Lower leg skin (tissue), 4 donors: ENCODE measurements at regions not wholly inside any gene's neighbourhood (a gene's known extent, or its start where the extent isn't known, plus 50 kb on each side); places are given as distances from the start of the nearest gene placed in this dataset.

Source experiments
- DNase-seq, 2 donors: peaks; one replicate each; pipeline ENCODE4 v3.0.0-alpha.2; 2019; ENCODE audit warnings: low spot score in 2 of 2
- H3K4me3 ChIP-seq: fragments of 200-600 bp; sonication (generic); 2 replicates; pipeline ENCODE4 v1.5.1; 2017; ENCODE audit warnings: mild to moderate bottlenecking, low read depth; ENCODE audit not compliant: poor library complexity, severe bottlenecking
- POLR2A ChIP-seq, 2 donors: fragments of 450-650 bp; IDR thresholded peaks; one replicate each; pipeline ENCODE4 v1.6.1; 2016 to 2017; ENCODE audit warnings: antibody characterized with exemption in 2 of 2, mild to moderate bottlenecking in 1 of 2, moderate library complexity in 1 of 2
- WGBS, 2 donors: methylation state at CpG; one replicate each; pipeline ENCODE4 v1.1.5; 2018; 5-methylcytosine and 5-hydroxymethylcytosine counted together
- intact Hi-C: fragments of 100-400 bp; cut with DNase I; formaldehyde crosslinking; loops from one replicate; pipeline ENCODE4 v1.15.0; 2023; ENCODE audit warnings: low total_unique reads
- TF ChIP-seq, protein P1 (sequence below), 3 donors: fragments of 450-650 bp; IDR thresholded peaks; one replicate each; pipeline ENCODE4 v1.5.1; 2016; ENCODE audit warnings: antibody characterized with exemption in 3 of 3, mild to moderate bottlenecking in 3 of 3, moderate library complexity in 2 of 3

DNA sequence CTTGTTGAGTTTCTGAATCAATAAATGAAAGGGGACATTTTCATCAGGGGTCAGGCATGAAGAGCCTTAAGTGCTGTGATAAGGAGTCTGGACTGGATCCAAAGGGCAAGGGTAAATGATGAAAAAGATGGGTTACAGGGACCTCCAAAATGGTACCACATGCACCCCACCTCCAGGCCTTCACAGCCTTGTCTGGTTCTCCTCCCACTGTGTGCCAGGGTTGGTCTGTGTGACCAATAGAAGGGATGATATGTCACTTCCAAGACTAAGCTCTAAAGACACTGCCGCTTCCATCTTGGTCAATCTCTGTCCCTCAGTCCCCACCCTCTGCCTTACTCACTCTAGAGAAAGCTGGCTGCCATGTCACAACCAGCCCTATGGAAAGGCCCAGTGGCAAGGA, 140.6 kb downstream of the ZNF281 start:
- DNase-seq: no peak

DNA sequence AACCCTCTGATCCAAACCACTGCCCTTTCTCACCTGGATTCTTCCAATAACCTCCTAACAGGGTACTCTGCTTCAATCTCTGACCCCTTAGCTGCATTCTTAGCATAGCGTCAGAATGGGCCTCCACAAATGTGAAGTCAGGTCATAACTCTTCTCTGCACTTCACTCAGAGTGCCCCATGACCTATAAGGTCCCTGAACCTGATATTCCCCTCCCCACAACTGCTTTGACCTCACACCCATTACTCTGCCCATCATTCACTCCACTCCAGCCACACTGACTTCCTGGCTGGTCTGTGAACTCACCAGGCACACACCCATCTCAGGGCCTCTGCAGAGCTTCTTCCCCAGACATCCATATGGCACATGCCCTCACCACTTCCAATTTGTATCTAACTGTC, 141.9 kb downstream of the ZNF281 start:
- intact Hi-C loops: no loop called here
- H3K4me3 ChIP-seq: no peak overlapping the region
- TF ChIP-seq, protein P1, sequence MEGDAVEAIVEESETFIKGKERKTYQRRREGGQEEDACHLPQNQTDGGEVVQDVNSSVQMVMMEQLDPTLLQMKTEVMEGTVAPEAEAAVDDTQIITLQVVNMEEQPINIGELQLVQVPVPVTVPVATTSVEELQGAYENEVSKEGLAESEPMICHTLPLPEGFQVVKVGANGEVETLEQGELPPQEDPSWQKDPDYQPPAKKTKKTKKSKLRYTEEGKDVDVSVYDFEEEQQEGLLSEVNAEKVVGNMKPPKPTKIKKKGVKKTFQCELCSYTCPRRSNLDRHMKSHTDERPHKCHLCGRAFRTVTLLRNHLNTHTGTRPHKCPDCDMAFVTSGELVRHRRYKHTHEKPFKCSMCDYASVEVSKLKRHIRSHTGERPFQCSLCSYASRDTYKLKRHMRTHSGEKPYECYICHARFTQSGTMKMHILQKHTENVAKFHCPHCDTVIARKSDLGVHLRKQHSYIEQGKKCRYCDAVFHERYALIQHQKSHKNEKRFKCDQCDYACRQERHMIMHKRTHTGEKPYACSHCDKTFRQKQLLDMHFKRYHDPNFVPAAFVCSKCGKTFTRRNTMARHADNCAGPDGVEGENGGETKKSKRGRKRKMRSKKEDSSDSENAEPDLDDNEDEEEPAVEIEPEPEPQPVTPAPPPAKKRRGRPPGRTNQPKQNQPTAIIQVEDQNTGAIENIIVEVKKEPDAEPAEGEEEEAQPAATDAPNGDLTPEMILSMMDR (IDR thresholded peaks at IDR 0.05): no peak
- no peak for TF ChIP-seq POLR2A (IDR thresholded peaks at IDR 0.05)
- WGBS, 2 donors: 80 to 81% methylated on average over 1 of the region's 1 CpG
- DNase-seq: no peak

More for the DNA sequence above, 140.6 kb downstream of the ZNF281 start:
- H3K4me3 ChIP-seq: no peak overlapping the region
- 93 to 95% methylated on average over 1 of the region's 1 CpG for WGBS, 2 donors
- intact Hi-C loops: no loop called here
- TF ChIP-seq, protein P1 (IDR thresholded peaks at IDR 0.05): no peak
- no peak for TF ChIP-seq POLR2A (IDR thresholded peaks at IDR 0.05)

DNA sequence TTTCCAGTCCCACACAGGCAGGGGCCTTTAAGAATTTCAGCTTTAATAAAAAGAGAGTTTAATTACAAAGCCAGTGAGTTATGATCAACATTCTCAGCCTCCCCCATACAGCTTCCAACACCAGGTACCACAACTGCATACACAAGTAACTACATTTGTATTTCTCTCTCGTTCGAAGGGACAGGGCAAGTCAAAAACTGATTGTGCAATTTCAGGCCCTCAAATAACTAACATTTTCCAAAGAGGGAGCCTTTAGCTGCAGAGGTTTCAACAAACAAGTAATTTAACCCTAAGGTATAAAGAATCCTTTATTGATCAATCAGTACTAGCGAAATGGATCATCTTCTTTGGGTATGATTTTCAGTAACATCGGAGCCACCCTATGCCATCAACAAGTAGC, 142.4 kb downstream of the ZNF281 start:
- WGBS, 2 donors: 78 to 81% methylated on average over 4 of the region's 4 CpGs
- intact Hi-C loops: no loop called here

DNA sequence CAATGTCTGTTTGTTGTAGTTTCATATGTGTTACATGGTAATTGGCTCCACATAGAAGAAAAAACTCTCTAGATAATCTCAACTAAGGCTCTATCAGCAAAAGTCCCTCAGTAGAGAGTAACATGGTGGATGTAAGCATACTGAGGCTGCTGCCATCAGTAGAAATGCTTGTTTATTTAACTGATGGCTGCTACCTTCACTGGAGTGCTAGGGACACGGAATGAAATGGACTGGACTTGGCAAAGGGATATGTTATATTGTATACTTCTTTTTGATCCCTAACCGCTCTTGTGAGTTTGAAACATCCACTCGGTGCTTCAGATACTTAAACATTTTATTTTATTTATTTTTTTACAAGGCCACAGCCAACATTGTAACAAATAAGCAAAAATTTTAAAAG, 143.0 kb downstream of the ZNF281 start:
- DNase-seq: no peak
- H3K4me3 ChIP-seq: no peak overlapping the region
- WGBS, 2 donors: 89% methylated on average over 3 of the region's 3 CpGs
- TF ChIP-seq POLR2A (IDR thresholded peaks at IDR 0.05): no peak
- TF ChIP-seq, protein P1 (IDR thresholded peaks at IDR 0.05): no peak
- intact Hi-C loops: no loop called here

More for the DNA sequence above, 142.4 kb downstream of the ZNF281 start:
- TF ChIP-seq POLR2A (IDR thresholded peaks at IDR 0.05): no peak
- TF ChIP-seq, protein P1 (IDR thresholded peaks at IDR 0.05): no peak
- H3K4me3 ChIP-seq: no peak overlapping the region
- DNase-seq: no peak

DNA sequence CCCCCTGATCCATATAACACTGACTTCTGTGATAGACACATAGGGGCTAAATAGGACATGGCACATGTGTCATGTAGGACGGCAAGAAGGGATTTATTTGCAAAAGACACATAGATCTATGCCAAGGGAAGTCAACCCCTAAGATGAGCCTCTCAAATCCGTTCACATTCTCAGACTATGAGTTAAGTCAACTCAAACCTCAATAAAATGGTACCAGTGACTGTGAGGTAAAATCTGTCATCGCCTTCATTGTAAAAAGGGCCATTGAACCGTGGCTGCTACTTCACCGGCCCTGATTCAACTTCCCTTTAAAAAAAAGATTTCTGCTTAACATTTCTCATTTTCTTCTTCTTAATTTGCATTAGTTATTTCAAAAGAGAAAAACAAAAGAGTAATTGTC, 144.0 kb downstream of the ZNF281 start:
- no peak overlapping the region for H3K4me3 ChIP-seq
- intact Hi-C loops: no loop called here
- TF ChIP-seq, protein P1 (IDR thresholded peaks at IDR 0.05): no peak
- no peak for TF ChIP-seq POLR2A (IDR thresholded peaks at IDR 0.05)
- no peak for DNase-seq
- 76 to 80% methylated on average over 5 of the region's 5 CpGs for WGBS, 2 donors

DNA sequence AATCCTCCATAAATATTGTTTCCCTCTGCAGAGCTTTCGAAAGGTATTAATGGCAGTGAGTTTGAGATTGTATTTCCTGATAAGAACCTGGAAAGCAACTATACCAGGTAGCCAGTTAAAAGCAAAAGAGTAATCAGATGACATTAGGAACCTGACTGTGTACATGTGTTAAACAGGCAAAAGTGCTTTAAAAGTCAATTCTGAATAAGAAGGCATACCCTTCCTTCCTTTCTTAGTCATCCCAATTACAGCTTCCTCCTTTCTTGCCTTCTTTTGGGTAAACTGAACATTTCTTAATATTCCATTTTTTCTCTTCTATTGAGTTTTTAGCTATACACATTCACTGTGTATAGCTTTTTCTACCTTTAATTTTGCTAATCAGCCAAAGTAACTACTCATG, 144.7 kb downstream of the ZNF281 start:
- DNase-seq: no peak
- WGBS, 2 donors: 68 to 69% methylated on average over 1 of the region's 1 CpG
- intact Hi-C loops: no loop called here
- H3K4me3 ChIP-seq: no peak overlapping the region
- TF ChIP-seq, protein P1 (IDR thresholded peaks at IDR 0.05): no peak
- no peak for TF ChIP-seq POLR2A (IDR thresholded peaks at IDR 0.05)
